H9 (cell line): ENCODE measurements at regions not wholly inside any gene's neighbourhood (a gene's known extent, or its start where the extent isn't known, plus 50 kb on each side); places are given as distances from the start of the nearest gene placed in this dataset.

Experiments used
- DNase-seq: peaks from one replicate; pipeline ENCODE4 v3.0.0-alpha.2; 2017
- H2AFZ ChIP-seq: one replicate; pipeline ENCODE4 v1.6.1; 2013; ENCODE audit warnings: mild to moderate bottlenecking, low read length, control low read depth, moderate library complexity
- H2AK5ac ChIP-seq: 2 replicates; pipeline ENCODE4 v1.6.1; 2013; ENCODE audit warnings: low read length, control low read depth, mixed read lengths; ENCODE audit not compliant: insufficient read length
- H2BK120ac ChIP-seq: one replicate; pipeline ENCODE4 v1.6.1; 2013; ENCODE audit warnings: low read depth, mild to moderate bottlenecking, low read length, control low read depth, inconsistent platforms; ENCODE audit not compliant: poor library complexity, severe bottlenecking
- H2BK12ac ChIP-seq: 2 replicates; pipeline ENCODE4 v1.6.1; 2013; ENCODE audit warnings: low read length, control low read depth, mixed read lengths, low read depth; ENCODE audit not compliant: insufficient read length
- H2BK15ac ChIP-seq: 2 replicates; pipeline ENCODE4 v1.6.1; 2013; ENCODE audit warnings: low read depth, low read length, control low read depth
- H2BK20ac ChIP-seq: one replicate; pipeline ENCODE4 v1.6.1; 2013; ENCODE audit warnings: low read depth, mild to moderate bottlenecking, low read length, control low read depth, inconsistent platforms; ENCODE audit not compliant: poor library complexity, severe bottlenecking
- H2BK5ac ChIP-seq: 2 replicates; pipeline ENCODE4 v1.6.1; 2013; ENCODE audit warnings: low read length, control low read depth, mixed read lengths; ENCODE audit not compliant: insufficient read length
- H3K14ac ChIP-seq: 2 replicates; pipeline ENCODE4 v1.6.1; 2013; ENCODE audit warnings: low read length, control low read depth; ENCODE audit not compliant: insufficient read depth
- H3K18ac ChIP-seq: 2 replicates; pipeline ENCODE4 v1.6.1; 2013; ENCODE audit warnings: low read depth, mild to moderate bottlenecking, mixed read lengths, low read length, control low read depth; ENCODE audit not compliant: insufficient read length
- H3K23ac ChIP-seq: 2 replicates; pipeline ENCODE4 v1.6.1; 2013; ENCODE audit warnings: low read length, control low read depth, mixed read lengths, low read depth; ENCODE audit not compliant: insufficient read length
- H3K23me2 ChIP-seq: 2 replicates; pipeline ENCODE4 v1.6.1; 2013; ENCODE audit warnings: low read depth, mild to moderate bottlenecking, mixed read lengths, low read length, control low read depth; ENCODE audit not compliant: insufficient read length, poor library complexity, severe bottlenecking
- H3K27ac ChIP-seq: 2 replicates; pipeline ENCODE4 v1.5.1; 2013; ENCODE audit warnings: low read length, control low read depth, mixed read lengths, low read depth; ENCODE audit not compliant: insufficient read length
- H3K27me3 ChIP-seq: 2 replicates; pipeline ENCODE4 v1.6.1; 2013; ENCODE audit warnings: low read length, control low read depth, inconsistent platforms; ENCODE audit not compliant: insufficient read depth
- H3K4ac ChIP-seq: 2 replicates; pipeline ENCODE4 v1.6.1; 2013; ENCODE audit warnings: low read depth, mild to moderate bottlenecking, control low read depth, inconsistent platforms, low read length, moderate library complexity
- H3K4me1 ChIP-seq: 2 replicates; pipeline ENCODE4 v1.6.1; 2013; ENCODE audit warnings: low read length, control low read depth, inconsistent platforms; ENCODE audit not compliant: insufficient read depth
- H3K4me2 ChIP-seq: 2 replicates; pipeline ENCODE4 v1.6.1; 2013; ENCODE audit warnings: low read length, control low read depth, mixed read lengths; ENCODE audit not compliant: insufficient read length, insufficient read depth
- H3K56ac ChIP-seq: 2 replicates; pipeline ENCODE4 v1.6.1; 2013; ENCODE audit warnings: low read depth, mild to moderate bottlenecking, mixed read lengths, low read length, control low read depth; ENCODE audit not compliant: insufficient read length
- H3K79me1 ChIP-seq: 2 replicates; pipeline ENCODE4 v1.6.1; 2013; ENCODE audit warnings: low read depth, mild to moderate bottlenecking, moderate library complexity, low read length, control low read depth, inconsistent platforms; ENCODE audit not compliant: insufficient read depth, poor library complexity, severe bottlenecking
- H3K79me2 ChIP-seq: 2 replicates; pipeline ENCODE4 v1.6.1; 2013; ENCODE audit warnings: low read length, control low read depth, inconsistent platforms; ENCODE audit not compliant: insufficient read depth
- H3K9ac ChIP-seq: 2 replicates; pipeline ENCODE4 v1.6.1; 2013; ENCODE audit warnings: low read length, control low read depth, mixed read lengths; ENCODE audit not compliant: insufficient read length; ENCODE audit errors: extremely low read depth
- H3K9me3 ChIP-seq: one replicate; pipeline ENCODE4 v1.6.1; 2013; ENCODE audit warnings: low read depth, low read length, inconsistent platforms; ENCODE audit not compliant: control insufficient read depth
- H3T11ph ChIP-seq: one replicate; pipeline ENCODE4 v1.6.1; 2013; ENCODE audit warnings: mild to moderate bottlenecking, low read length, control low read depth, inconsistent platforms
- H4K20me1 ChIP-seq: one replicate; pipeline ENCODE4 v1.6.1; 2013; ENCODE audit not compliant: control insufficient read depth, insufficient read length, insufficient read depth
- H4K5ac ChIP-seq: 2 replicates; pipeline ENCODE4 v1.6.1; 2013; ENCODE audit warnings: low read depth, mild to moderate bottlenecking, mixed read lengths, low read length, control low read depth; ENCODE audit not compliant: insufficient read length
- H4K8ac ChIP-seq: replicated peaks from 2 replicates; pipeline ENCODE4 v1.6.1; 2013; ENCODE audit warnings: low read length, control low read depth, mixed read lengths, low read depth; ENCODE audit not compliant: insufficient read length
- H4K91ac ChIP-seq: 2 replicates; pipeline ENCODE4 v1.6.1; 2013; ENCODE audit warnings: low read depth, mild to moderate bottlenecking, moderate library complexity, mixed read lengths, low read length, control low read depth; ENCODE audit not compliant: insufficient read length
- H3K27ac Mint-ChIP-seq, 3 experiments: 2 replicates in 2 of 3; 3 replicates in 1 of 3; pipeline ENCODE4 v1.8.0; 2020 to 2021; ENCODE audit warnings: mixed read lengths in 3 of 3, mild to moderate bottlenecking in 1 of 3, moderate library complexity in 1 of 3
- H3K27me3 Mint-ChIP-seq: 2 replicates; pipeline ENCODE4 v1.8.0; 2021; ENCODE audit warnings: low read depth, mild to moderate bottlenecking, moderate library complexity, mixed read lengths
- H3K36me3 Mint-ChIP-seq, 3 experiments: 2 replicates in 2 of 3; 3 replicates in 1 of 3; pipeline ENCODE4 v1.8.0; 2020 to 2021; ENCODE audit warnings: low read depth in 3 of 3, mixed read lengths in 3 of 3; ENCODE audit not compliant: insufficient read depth in 1 of 3
- H3K4me1 Mint-ChIP-seq, 2 experiments: 2 replicates each; pipeline ENCODE4 v1.8.0; 2020; ENCODE audit warnings: mixed read lengths in 2 of 2
- H3K4me3 Mint-ChIP-seq, 2 experiments: 2 replicates in 1 of 2; 3 replicates in 1 of 2; pipeline ENCODE4 v1.8.0; 2020 to 2021; ENCODE audit warnings: mild to moderate bottlenecking in 2 of 2, mixed read lengths in 2 of 2, moderate library complexity in 1 of 2
- H3K9me3 Mint-ChIP-seq, 2 experiments: 2 replicates in 1 of 2; 3 replicates in 1 of 2; pipeline ENCODE4 v1.8.0; 2020; ENCODE audit warnings: mild to moderate bottlenecking in 2 of 2, mixed read lengths in 2 of 2, moderate library complexity in 1 of 2
- CTCF ChIP-seq: fragments of 200-600 bp; sonication (generic); conservative IDR thresholded peaks from 3 replicates; pipeline ENCODE4 v1.8.0; 2021; ENCODE audit warnings: antibody characterized with exemption, mild to moderate bottlenecking
- WGBS: extraction: QIAGEN DNeasy Blood & Tissue Kit; methylation state at CpG from one replicate; pipeline ENCODE4 v1.1.7; 2013; ENCODE audit warnings: missing lambda C conversion rate, low lambda C conversion rate, mixed read lengths; ENCODE audit not compliant: insufficient read length; ENCODE audit errors: extremely low coverage; 5-methylcytosine and 5-hydroxymethylcytosine counted together

- Histone ChIP-seq H3K4ac (no peak overlapping the region), H2BK12ac (no peak overlapping the region), H2BK20ac (no peak overlapping the region), H3K27me3 (no peaks in the 10 kb centered on the region; the same call in 1 of the 2 replicates), H3K18ac (no peak overlapping the region), H2AFZ (no peak overlapping the region), H3K23ac (no peak overlapping the region), H2BK15ac (no peak overlapping the region), H4K8ac (no peak overlapping the region), H3K9ac (no peak overlapping the region), H3K4me1 (no peaks in the 10 kb centered on the region), H3K9me3 (no peaks in the 10 kb centered on the region), H4K91ac (no peak overlapping the region), H3K27ac (no peak overlapping the region), H3T11ph (no peak overlapping the region), H3K23me2 (no peaks in the 10 kb centered on the region), H4K20me1 (no peaks in the 10 kb centered on the region), H2BK120ac (no peak overlapping the region), H3K79me2 (no peaks in the 10 kb centered on the region), H3K56ac (no peak overlapping the region), H3K4me2 (no peak overlapping the region), H3K79me1 (no peaks in the 10 kb centered on the region), H2AK5ac (no peak overlapping the region), H3K14ac (no peak overlapping the region), H4K5ac (no peak overlapping the region), H2BK5ac (no peak overlapping the region)
- no peak for TF ChIP-seq CTCF
- H3K9me3 Mint-ChIP-seq = no peaks in the 10 kb centered on the region
- WGBS = no CpG with 5 or more reads among the region's 5 CpGs
- no peaks in the 10 kb centered on the region for H3K4me1 Mint-ChIP-seq
- H3K27ac Mint-ChIP-seq = no peak overlapping the region
- no peak for DNase-seq
- no peaks in the 10 kb centered on the region for H3K27me3 Mint-ChIP-seq
- no peaks in the 10 kb centered on the region for H3K36me3 Mint-ChIP-seq
- no peak overlapping the region for H3K4me3 Mint-ChIP-seq
Observed at GRCh38 chr2:58620093-58620492, 379.0 kb upstream of the FANCL start.
